NCI-H69 (cell line): ENCODE measurements at regions not wholly inside any gene's neighbourhood (a gene's known extent, or its start where the extent isn't known, plus 50 kb on each side); places are given as distances from the start of the nearest gene placed in this dataset.
"Not testable (repeated sequence)": the region's sequence is repeated elsewhere in the genome, so short reads cannot be mapped to it uniquely, and the experiment has no call there.

Experiments used
- DNase-seq: peaks from one replicate; lab custom pipeline; 2025; lab: John Stamatoyannopoulos, UW

DNA sequence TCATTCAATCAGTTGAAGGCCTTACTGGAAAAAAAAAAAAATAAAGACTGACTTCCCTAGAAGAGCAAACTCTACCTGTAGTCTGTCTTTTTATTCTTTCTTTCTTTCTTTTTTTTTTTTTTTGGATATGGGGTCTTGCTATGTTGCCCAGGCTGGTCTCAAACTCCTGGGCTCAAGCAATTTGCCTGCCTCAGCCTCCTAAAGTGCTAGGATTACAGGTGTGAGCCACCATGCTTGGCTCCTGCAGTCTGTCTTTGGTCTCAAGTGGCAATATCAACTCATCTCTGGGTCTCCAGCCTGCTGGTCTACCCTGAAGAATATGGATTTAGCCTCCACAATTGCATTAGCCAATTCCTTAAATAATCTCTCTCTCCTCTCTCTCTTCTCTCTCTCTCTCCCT lies 167.7 kb upstream of the P2RY1 start:
- DNase-seq: no peak

DNA sequence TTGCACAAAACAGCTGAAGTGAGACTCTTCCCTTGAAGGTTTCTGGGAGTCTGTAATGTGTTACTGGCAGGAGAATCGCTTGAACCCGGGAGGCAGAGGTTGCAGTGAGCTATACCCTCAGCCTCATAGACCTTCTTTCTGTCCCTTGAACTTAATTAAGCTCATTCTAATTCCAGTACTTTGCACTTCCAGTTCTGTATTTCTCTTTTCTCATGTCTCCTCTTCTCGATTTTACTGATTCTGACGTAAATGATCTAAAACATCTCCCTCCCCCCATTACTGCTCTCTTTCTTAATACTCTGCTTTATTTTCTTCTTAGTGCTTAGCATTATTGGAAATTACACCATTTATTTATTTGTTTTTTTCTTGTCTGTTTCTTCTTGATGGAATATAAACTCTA lies 165.4 kb upstream of the P2RY1 start:
- no peak for DNase-seq

DNA sequence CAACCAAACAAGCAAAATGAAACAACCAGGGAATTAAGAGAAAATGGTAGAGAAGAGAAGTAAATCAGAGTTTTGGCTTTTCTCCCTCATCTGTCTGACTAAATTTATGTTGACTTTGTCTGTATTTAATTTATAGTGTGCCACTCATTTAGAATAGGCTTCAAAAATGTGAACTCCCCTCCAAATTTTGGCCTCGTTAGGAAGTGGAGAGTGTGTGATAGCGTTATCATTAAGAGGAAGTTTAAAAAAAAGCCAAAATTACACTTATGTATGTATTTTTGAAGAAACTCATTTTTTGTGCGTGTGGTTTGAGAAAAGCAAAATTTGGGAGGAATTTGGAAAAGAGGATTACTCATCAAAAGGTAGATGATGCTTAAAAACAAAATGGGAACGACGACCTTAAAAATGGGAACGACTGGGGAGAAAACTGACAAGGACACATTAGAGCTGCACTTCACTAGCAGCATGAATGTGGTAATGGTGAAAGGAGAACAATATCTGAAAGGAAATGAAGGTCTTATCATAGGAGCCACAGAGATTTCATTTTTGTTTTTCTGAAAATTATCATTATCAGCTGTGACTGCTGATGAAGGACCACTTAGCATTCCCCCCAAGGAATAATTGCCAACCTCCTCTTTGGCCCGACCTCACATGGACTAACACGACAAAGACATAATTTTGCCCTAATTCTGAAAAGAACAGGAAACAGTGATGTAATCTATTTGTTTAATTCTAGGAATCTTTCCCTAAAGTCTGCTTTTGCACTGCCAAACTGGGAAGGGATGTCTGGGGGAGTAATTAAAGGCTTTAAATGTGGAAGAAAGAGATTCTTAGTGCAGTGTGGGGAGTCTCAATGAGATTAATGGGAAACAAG lies 163.2 kb upstream of the P2RY1 start:
- no peak for DNase-seq

DNA sequence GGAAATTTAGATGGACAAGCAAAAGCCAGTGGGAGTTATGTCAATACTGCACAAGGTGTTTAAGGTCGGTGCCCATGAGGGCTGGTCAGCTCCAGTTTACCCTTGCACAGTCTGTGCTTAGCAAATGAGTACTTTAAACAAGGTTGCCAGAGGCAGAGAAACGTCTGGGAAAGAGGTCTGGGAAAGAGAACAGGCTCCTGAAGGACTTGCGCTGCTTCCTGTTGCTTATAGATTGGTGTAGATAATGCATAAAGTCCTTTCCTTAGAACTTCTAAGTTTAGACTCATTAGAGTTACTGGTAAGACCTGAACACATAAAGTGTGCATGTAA lies 162.6 kb upstream of the P2RY1 start:
- DNase-seq: no peak

DNA sequence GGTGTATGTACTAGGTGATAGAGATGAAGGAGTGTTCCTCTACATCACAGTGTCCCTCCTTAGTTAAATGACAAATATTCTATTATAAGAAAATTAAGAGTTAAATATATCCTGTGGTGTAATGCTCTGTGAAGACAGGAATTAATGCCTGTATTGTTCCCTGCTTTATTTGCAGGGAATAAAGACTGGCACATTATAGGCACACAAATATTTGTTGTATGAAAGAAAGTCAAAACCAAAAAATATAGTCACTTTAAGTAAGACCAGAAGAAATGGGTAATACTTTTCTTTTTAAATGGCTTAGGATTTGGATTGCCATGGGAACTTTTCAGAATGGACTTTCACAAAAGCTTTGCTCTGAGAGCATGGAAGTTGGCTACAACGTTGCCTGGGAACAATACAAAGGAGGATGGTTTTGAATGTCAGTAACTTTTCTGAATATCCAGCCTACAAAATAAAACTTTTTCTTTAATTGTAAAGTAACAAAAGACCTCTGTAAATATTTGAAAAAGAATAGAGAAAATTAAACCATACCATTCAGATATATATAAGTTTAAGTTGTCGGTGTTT lies 158.0 kb upstream of the P2RY1 start:
- no peak for DNase-seq

DNA sequence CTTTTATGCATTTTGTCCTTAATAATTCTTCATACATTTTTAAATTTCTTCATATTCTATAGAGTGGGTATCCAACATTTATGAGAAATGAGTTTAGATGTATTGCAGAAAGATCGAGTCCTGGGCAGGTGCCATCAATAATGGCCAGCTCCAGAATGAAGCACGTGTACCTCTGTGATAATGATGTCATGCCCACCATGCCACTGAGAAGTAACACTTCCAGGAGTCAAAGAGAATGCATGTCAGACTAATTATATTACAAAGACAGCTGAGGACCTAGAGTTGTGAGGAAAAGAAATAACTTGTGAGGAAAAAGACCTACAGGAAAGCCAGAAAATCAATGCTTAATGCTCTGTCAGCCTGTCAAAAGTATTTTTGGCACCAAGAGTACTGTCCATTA lies 157.4 kb upstream of the P2RY1 start:
- no peak for DNase-seq

DNA sequence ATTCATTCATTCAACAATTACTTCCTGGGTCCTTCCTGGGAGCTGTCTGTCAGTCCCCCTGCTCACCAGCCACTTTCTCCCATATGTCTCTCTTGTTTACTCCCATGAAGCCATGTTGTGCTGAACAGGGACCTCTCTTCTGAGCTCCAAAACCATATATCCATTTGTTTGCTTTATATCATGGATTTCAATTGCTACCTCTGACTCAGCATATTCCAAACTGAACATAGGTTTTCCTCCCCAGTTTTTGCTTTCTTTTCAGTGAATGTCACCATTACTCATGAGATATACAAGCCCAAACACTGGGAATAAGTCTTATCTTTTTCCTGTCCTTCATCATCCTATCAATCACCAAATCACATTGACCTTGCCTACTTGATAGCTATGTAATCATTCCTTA lies 152.5 kb upstream of the P2RY1 start:
- DNase-seq: no peak

DNA sequence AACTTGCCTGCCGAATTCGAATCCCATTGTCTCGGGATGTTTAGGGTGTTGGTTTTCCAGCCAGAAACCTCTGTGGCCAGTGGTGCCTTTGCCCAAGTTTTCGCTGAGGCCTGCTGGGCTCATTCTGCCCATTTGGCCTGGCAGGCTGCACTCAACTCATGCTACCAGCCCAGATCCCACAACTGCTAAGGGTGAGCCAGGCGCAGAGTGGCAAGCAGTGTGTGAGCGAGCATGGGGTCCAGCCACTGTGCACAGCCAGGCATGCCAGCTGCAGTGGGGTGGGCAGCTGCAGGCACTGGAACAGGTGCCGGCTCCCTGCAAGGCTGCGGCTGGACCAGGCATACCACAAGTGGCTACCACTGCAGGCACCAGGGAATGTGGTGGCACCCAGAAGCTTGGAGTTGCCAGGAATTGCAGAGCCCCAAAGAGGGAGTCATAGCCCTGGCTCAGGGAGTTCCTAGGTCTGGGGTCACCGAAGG lies 151.4 kb upstream of the P2RY1 start:
- DNase-seq: no peak

DNA sequence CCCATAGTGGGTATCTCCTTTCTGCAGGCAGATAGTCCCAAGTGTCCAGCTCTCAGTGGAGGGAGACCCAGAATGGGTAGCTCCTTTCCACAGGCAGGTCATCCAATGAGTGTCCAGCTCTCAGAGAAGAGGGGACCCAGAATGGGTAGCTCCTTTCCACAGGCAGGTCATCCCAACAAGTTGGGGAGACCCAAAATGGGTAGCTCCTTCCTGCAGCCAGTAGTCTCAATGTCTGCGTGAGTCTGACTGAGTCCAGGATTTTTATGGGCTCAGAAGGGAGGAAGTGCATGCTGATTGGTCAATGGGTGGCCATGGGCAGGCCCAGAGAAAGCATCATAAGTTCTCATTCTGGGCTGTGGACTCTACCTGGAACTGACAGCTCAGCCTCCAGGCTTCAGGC lies 150.7 kb upstream of the P2RY1 start:
- DNase-seq: no peak

DNA sequence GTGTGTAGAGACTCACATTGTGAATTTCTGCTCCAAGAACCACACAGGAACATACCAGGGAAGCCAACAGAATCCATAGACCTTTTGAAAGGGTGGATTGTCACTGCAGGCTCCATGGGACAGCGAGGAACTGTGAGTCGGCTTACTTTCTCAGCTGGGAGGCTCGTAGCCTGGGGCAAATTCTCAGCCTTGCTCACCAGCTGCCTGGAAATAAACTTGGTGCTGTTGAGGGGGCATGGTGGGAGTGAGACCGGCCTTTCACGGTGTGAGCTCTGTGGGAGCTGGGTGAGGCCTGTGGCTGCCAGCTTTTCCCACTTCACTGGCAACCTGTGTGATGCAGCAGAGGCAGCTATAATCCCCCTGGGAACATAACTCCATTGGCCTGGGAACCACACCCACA lies 146.6 kb upstream of the P2RY1 start:
- peak; percentile 28 for DNase-seq

DNA sequence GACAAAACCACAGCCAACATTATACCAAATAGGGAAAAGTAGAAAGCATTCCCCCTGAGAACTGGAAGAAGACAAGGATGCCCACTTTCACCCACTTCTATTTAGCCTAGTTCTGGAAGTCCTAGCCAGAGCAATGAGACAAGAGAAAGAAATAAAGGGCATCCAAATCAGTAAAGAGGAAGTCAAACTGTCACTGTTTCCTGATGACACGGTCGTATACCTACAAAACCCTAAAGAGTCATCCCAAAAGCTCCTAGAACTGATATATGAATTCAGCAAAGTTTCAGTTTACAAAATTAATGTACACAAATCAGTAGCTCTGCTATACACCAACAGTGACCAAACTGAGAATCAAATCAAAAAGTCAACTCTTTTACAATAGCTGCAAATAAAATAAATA lies 142.6 kb upstream of the P2RY1 start:
- DNase-seq: not testable (repeated sequence)

DNA sequence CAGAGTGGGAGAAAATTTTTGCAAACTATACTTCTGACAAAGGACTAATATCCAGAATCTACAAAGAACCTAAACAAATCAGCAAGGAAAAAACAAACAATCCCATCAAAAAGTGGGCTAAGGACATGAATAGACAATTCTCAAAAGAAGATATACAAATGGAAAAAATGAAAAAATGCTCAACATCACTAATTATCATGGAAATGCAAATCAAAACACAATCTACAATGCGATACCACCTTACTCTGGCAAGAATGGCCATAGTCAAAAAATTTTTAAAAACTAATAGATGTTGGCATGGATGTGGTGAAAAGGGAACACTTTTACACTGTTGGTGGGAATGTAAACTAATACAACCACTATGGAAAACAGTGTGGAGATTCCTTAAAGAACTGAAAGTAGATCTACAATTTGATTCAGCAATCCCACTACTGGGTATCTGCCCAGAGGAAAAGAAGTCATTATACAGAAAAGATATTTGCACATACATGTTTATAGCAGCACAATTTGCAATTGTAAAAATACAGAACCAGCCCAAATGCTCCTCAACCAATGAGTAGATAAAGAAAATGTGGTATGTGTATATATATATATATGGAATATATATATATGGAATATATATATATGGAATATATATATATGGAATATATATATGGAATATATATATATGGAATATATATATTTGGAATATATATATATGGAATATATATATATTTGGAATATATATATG lies 141.2 kb upstream of the P2RY1 start:
- not testable (repeated sequence) for DNase-seq

DNA sequence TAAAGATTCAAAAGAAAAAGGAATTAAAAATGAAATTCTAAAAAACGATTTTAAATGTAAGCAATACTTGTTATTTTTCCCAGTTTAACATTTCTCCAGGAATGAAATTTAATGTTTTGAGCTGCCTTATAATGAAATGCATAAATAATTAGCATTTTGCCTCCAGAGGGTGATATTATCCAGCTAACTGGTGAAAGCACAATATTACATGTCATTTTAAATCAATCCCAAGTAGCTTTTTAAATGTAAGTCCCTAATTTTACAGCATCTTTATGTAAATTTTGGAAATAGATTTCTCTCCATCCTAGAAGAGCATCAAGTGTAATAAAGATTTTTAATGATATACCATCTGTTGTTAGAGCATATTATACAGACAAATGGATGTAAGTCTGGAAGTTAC lies 139.1 kb upstream of the P2RY1 start:
- no peak for DNase-seq

DNA sequence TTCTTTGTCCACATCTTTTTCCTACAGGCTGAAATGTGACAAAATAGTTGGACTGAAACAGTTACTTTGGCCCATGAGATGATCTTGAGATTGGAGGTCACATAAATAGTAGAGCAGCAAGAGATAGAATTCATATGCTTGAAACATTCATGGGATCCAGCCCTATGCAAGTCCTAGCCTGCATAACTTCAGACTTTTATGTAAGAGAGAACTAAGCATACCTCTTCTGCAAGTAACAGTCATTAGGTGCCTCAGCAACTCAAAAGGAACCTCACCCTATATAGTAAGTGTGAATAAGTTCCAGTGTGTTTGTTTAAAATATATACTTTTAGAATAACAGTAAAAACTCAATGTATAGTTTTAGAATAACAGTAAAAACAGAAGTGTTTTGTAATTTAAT lies 138.0 kb upstream of the P2RY1 start:
- no peak for DNase-seq

DNA sequence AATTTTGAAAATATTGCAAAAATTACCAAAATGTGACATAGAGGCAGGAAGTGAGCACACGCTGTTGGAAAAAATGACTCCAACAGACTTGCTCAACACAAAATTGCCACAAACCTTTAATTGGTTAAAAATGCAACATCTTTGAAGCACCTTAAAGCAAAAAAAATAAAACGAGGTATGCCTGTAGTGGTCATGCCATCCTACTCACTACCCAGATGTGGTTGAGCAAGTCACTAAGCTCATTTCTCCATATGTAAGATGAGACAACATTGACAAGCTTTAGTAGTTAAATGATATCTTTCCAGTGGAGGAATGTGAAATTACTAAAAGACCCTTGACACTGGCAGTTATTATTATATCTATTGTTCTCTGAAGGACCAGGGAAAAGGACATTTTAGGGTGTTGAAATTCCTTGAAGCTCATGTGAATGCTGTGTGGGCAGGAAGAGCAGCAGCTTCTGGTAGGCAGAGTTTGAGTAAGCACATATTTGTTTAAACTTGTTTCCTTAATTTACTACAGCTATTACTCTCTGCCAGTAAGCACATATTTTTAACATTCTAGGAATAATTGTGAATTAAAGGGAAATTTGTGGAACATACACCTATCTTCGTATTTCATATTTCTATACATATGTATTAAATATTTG lies 131.6 kb upstream of the P2RY1 start:
- no peak for DNase-seq

DNA sequence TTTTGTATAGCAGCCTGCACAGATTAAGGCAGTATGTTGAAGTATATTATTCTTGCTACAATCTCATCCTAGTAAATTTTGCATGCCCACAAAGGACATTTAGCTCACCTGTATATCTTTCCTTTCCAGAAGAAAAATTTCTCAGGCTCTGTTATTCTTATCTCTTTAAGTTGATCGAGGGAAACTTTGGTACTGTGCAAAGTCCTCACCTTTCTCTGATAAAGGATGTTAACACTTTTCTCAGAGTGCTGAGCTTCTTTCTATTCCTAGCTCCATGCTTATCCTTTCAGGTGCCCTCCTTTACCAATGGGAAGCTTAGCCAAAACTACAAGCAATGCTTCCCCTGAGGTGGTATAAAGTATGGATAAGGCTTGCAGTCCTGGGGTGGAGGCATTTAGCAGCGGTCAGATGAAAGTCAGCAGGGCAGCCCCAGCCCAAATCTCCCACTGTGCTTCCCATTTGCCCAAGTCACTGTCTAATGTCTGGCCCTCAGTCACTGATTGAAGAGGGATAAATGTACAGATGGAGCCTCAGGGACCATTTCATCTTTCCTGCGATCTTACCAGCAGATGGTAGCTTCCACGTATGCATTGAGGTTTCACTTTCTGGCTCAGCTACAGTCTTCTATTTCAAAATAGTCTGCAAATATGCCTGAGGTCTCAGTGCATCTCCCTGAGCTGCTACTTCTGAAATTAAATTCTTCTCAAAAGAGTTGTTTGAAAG lies 127.8 kb upstream of the P2RY1 start:
- no peak for DNase-seq

DNA sequence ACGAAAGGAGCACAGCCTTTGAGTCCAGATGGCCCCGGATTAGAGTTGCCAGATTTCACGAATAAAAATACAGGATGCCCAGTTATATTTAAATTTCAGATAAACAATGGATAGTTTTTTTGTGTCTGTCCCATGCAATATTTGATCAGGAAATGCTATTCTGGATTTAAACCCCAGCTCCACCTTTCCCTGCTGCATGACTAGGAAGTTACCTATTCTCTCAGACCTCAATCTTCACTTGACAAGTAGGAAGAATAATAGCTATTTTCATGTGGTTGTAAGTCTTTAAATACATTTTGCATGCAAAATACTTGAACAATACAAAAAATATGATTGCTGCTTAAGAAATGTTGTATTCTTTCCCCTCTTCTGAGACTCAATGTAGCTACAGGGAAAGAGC lies 125.3 kb upstream of the P2RY1 start:
- DNase-seq: no peak

DNA sequence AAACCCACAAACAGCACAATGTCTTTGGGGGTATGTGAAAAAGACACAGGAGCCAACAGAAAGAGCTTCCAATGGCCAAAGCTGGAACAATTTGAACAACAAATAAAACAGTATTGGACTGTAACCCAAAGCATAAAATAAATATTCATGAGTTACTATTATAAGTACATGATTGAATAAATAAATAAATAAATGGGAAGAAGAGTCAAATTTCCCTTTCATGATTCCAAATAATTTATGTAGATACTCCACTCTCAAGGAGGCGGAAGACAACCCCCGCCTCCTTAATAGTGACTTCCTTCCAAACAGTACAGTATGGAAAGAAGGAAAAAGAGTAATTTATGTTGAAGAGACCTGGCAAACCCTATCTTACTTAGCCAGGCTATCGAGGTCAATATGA lies 124.4 kb upstream of the P2RY1 start:
- no peak for DNase-seq

DNA sequence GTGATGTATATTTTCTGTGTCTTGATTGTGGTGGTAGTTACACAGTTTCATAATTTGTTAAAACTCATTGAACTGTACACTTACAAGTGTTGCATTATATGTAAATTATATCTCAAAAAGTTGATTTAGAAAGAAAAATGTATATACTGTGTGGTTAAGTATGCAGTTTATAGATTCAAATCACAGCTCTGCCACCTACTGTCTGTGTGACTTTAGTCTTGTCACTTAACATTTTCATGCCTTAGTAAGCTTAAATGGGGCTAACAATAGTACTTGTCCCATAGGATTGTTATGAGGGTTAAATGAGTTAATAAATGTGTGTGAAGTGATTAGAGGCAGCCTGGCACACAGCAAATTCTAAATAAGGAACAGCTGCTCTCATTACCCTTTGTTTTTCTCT lies 120.9 kb upstream of the P2RY1 start:
- no peak for DNase-seq

DNA sequence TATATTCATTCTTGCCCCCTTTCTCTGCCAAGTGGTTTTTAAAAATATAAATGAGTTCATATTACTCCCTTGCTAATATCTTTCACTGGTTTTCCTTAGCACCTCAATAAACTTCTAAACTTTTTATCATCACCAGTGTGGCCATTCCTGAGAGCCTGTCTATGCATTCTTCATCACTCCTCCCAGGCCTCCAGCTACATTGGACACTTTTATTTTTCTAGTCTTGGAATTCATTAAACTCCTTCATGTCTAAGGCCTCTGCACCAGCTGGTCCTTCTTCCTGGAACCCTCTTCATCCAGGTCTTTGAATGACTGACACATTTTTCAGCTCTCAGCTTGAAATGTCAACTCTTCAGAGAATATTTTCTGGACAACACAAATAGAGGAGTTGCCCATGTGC lies 120.4 kb upstream of the P2RY1 start:
- no peak for DNase-seq

DNA sequence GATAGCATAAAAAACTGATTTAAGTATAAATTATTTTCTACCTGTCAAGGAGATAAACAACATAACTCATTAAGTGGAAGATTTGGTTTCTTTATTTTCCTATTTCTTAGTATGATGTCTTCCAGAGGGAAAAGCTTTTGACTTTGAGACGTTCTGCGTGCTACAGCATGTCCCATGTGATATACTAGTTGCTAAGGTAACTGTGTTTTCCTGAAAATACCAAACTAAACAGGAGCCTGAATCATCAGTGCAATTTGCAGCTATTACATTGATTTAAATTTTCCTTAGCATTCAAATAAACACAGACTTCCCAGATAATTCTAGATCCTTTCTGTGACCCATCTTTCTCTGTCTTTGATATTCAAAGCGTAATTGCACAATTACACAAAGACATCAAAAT lies 117.7 kb upstream of the P2RY1 start:
- no peak for DNase-seq

DNA sequence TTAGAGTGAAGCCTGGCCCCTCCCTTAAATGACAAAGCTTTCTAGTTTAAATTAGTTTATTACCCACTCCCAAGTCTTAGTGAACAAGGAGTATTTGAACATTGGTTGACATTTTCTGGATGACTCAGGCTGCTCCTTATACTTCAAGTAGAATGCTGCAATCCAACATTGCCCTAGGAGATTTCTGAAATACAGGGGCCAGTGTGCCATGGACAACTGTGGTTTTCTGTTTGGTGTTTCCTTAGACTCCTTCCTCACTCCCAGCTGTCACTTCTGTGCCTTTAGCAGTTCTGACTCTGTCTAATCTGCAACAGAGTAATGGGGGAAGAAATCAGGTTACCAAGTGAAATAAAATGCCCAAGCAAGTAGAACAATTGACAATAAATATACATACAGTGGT lies 116.1 kb upstream of the P2RY1 start:
- DNase-seq: no peak
